PFSK-1 (cell line): ENCODE measurements at regions not wholly inside any gene's neighbourhood (a gene's known extent, or its start where the extent isn't known, plus 50 kb on each side); places are given as distances from the start of the nearest gene placed in this dataset.

Source experiments
- FOXP2 ChIP-seq: optimal IDR thresholded peaks from 2 replicates; pipeline ENCODE3; 2011; ENCODE audit warnings: borderline replicate concordance, control low read depth, inconsistent platforms; ENCODE audit not compliant: insufficient read depth; ENCODE audit errors: extremely low read length, extremely low read depth
- POLR2AphosphoS5 ChIP-seq: IDR thresholded peaks from 2 replicates; pipeline ENCODE4 v1.6.1; 2012; ENCODE audit warnings: low read depth, mild to moderate bottlenecking, control low read depth, low read length, moderate library complexity
- REST ChIP-seq, 2 experiments: IDR thresholded peaks; 2 replicates each; pipeline versions ENCODE4 v1.6.1 to v1.8.0; 2011 to 2012; ENCODE audit warnings: low read depth in 2 of 2, low read length in 2 of 2, control low read depth in 1 of 2, inconsistent platforms in 1 of 2, mild to moderate bottlenecking in 1 of 2, moderate library complexity in 1 of 2; ENCODE audit not compliant: insufficient read depth in 1 of 2
- SIN3A ChIP-seq: IDR thresholded peaks from 2 replicates; pipeline ENCODE4 v1.6.1; 2012; ENCODE audit warnings: mild to moderate bottlenecking, low read length, moderate library complexity, borderline replicate concordance; ENCODE audit not compliant: insufficient read depth
- TAF1 ChIP-seq: IDR thresholded peaks from 2 replicates; pipeline ENCODE4 v1.6.1; 2012; ENCODE audit warnings: low read length, control low read depth, borderline replicate concordance; ENCODE audit not compliant: insufficient read depth

GRCh38 chr17:71444078-71444477, 676.7 kb upstream of the SOX9 start:
- TF ChIP-seq FOXP2 (no peak), TAF1 (no peak), SIN3A (no peak), POLR2AphosphoS5 (no peak), REST (IDR thresholded peaks at IDR 0.05; ENCODE audit: insufficient read depth in 1 of 2, low read depth in 2 of 2, low read length in 2 of 2) (no peak)
